ENCODE measurements at regions not wholly inside any gene's neighbourhood (a gene's known extent, or its start where the extent isn't known, plus 50 kb on each side); places are given as distances from the start of the nearest gene placed in this dataset.
"Not testable (repeated sequence)": the region's sequence is repeated elsewhere in the genome, so short reads cannot be mapped to it uniquely, and the experiment has no call there.

DNA sequence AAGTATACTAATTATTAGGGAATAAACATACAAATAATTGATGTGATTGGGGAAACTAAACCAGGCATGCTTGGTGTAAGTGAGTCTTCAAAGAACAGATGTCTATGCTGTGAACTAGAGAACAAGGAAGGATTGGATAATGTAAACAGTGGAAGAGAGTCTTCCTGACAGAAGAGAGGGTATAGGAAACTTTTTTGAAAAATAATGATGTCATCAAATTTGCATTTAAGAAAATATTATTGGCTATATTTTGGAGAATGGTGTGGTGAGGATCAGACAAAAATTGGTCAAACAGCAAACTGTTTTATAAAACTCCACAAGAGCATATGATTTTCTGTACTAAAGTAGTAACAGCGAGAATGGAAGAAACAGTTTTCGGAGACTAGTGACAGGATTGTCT lies 537.7 kb downstream of the TRAM1L1 start:
- intact Hi-C loops (cut with DNase I; ENCODE audit: low total_unique reads), result no loop called here
- no peak for DNase-seq (ENCODE audit: low spot score in 2 of 2)
- 96 to 99% methylated on average over 2 of the region's 2 CpGs for WGBS, 2 donors
- no peak overlapping the region for H3K4me3 ChIP-seq (ENCODE audit: low read depth, poor library complexity, severe bottlenecking)
- no peak for TF ChIP-seq POLR2A (IDR thresholded peaks at IDR 0.05)
- TF ChIP-seq, protein P1, sequence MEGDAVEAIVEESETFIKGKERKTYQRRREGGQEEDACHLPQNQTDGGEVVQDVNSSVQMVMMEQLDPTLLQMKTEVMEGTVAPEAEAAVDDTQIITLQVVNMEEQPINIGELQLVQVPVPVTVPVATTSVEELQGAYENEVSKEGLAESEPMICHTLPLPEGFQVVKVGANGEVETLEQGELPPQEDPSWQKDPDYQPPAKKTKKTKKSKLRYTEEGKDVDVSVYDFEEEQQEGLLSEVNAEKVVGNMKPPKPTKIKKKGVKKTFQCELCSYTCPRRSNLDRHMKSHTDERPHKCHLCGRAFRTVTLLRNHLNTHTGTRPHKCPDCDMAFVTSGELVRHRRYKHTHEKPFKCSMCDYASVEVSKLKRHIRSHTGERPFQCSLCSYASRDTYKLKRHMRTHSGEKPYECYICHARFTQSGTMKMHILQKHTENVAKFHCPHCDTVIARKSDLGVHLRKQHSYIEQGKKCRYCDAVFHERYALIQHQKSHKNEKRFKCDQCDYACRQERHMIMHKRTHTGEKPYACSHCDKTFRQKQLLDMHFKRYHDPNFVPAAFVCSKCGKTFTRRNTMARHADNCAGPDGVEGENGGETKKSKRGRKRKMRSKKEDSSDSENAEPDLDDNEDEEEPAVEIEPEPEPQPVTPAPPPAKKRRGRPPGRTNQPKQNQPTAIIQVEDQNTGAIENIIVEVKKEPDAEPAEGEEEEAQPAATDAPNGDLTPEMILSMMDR (IDR thresholded peaks at IDR 0.05), result no peak

DNA sequence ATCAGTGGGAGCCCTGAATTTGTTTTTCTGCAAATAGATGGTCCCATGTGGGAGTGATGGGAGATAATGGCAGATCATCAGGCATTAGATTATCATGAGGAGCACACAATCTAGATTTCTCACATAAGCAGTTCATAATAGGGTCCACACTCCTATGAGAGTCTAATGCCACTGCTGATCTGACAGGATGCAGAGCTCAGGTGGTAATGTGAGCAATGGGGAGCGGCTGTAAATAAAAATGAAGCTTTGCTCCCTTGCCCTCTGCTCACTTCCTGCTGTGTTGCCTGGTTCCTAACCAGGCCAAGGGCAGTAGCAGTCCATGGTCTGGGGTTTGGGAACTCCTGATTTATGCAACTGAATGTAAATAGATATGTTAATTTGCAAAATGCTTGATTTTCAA lies 538.6 kb downstream of the TRAM1L1 start:
- intact Hi-C loops (cut with DNase I; ENCODE audit: low total_unique reads), result no loop called here
- 85 to 100% methylated on average over 1 of the region's 1 CpG for WGBS, 2 donors
- no peak overlapping the region for H3K4me3 ChIP-seq (ENCODE audit: low read depth, poor library complexity, severe bottlenecking)
- DNase-seq (ENCODE audit: low spot score in 2 of 2), result no peak
- TF ChIP-seq POLR2A (IDR thresholded peaks at IDR 0.05), result no peak
- TF ChIP-seq, protein P1 (IDR thresholded peaks at IDR 0.05), result no peak

DNA sequence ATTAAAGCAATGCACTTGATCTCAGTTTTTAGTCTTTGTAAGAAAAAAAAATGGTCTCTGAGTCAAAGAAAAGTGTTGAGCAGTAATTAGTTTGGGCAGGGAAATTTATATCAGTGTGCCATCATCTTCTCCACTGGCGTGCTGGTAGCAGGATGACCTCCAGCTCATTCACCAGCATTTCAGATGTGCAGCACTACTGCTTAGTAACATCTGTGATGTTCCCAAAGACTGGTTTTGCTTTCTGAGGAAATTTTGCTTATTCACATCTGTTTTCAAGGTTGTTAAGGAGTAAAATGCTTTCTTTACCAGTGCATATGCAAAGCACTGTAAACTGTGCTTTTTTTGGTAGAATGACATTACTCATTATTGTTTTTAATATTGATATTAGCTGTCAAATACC lies 540.4 kb downstream of the TRAM1L1 start:
- no peak for TF ChIP-seq POLR2A (IDR thresholded peaks at IDR 0.05)
- TF ChIP-seq, protein P1 (IDR thresholded peaks at IDR 0.05), result no peak
- WGBS, 2 donors, result 39 to 58% methylated on average over 1 of the region's 1 CpG
- DNase-seq (ENCODE audit: low spot score in 2 of 2), result no peak
- intact Hi-C loops (cut with DNase I; ENCODE audit: low total_unique reads), result no loop called here
- H3K4me3 ChIP-seq (ENCODE audit: low read depth, poor library complexity, severe bottlenecking), result no peak overlapping the region

DNA sequence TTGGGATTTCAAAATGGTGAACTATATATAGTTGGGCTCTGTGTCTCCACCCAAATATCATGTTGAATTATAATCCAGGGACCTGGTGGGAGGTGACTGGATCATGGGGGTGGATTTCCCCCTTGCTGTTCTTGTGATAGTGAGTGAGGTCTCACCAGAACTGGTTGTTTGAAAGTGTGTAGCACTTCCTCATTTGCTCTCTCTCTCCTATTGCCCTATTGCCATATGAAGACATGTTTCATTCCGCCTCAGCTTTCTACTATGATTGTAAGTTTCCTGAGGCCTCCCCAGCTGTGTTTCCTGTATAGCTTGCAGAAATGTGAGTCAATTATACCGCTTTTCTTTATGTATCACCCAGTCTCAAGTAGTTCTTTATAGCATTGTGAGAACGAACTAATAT lies 545.6 kb downstream of the TRAM1L1 start:
- TF ChIP-seq POLR2A (IDR thresholded peaks at IDR 0.05), result no peak
- TF ChIP-seq, protein P1 (IDR thresholded peaks at IDR 0.05), result no peak
- no peak overlapping the region for H3K4me3 ChIP-seq (ENCODE audit: low read depth, poor library complexity, severe bottlenecking)
- intact Hi-C loops (cut with DNase I; ENCODE audit: low total_unique reads), result no loop called here
- whole genome bisulfite sequencing, 2 donors, result 92 to 95% methylated on average over 3 of the region's 3 CpGs
- no peak for DNase-seq (ENCODE audit: low spot score in 2 of 2)

DNA sequence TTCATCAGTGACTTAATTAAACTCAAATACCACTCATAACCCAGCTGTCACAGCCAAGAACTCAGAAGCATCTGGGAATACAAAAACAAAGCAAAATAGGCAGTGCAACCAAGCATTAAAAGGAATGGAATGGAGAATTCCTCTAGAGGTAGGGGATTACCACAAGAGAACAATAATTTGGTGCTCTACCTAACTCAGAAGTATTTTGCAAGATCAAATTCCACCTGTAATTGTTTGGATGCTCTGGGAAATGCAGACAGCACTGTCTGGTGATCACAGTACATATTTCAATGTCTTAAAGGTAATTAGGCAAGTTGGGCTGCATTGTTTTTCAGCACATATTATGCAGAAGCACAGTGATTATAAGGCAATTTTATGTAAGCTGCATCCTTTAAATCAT lies 547.5 kb downstream of the TRAM1L1 start:
- DNase-seq (ENCODE audit: low spot score in 2 of 2), result no peak
- intact Hi-C loops (cut with DNase I; ENCODE audit: low total_unique reads), result no loop called here
- no peak overlapping the region for H3K4me3 ChIP-seq (ENCODE audit: low read depth, poor library complexity, severe bottlenecking)
- no peak for TF ChIP-seq POLR2A (IDR thresholded peaks at IDR 0.05)
- TF ChIP-seq, protein P1 (IDR thresholded peaks at IDR 0.05), result no peak

DNA sequence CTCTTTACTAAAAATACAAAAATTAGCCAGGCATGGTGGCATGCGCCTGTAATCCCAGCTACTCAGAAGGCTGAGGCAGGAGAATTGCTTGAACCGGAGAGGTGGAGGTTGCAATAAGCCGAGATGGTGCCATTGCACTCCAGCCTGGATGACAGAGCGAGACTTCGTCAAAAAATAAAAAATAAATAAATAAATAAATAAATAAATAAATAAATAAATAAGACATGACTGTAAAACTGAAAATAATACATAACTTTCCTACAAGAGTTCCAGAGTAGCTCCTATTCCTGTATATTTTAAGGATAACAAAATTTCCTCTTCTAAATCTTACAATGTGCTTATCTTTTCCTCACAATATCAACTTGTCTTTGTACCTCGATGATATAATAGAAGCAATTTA lies 549.4 kb downstream of the TRAM1L1 start:
- intact Hi-C loops (cut with DNase I; ENCODE audit: low total_unique reads); DNase-seq (ENCODE audit: low spot score in 2 of 2); H3K4me3 ChIP-seq (ENCODE audit: low read depth, poor library complexity, severe bottlenecking): not testable (repeated sequence)
- 92% methylated on average over 6 of the region's 6 CpGs for WGBS, 2 donors

Measured in lower leg skin (tissue), 4 donors.